ENCODE measurements at regions not wholly inside any gene's neighbourhood (a gene's known extent, or its start where the extent isn't known, plus 50 kb on each side); places are given as distances from the start of the nearest gene placed in this dataset.

DNA sequence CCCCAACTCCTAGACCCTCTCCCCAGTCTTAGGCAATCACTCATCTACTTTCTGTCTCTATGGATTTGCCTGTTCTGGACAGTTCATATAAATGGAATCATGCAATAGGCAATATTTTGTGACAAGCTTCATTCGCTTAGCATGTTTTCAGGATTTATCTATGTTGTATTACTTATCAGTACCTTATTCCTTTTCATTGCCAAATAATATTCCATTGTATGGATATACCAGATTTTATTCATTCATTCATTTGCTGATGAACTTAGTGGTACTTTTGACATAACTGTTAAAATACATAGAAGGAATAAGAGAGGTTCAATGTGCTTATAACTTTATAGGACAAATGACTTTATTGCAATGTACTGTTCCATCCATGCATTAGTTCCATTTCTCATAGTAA, 231.0 kb downstream of the SNX10 start:
- TF ChIP-seq TEAD4 (IDR thresholded peaks at IDR 0.05) (no peak), CREB1 (IDR thresholded peaks at IDR 0.05; ENCODE audit: low read depth) (no peak), EP300 (IDR thresholded peaks at IDR 0.05; ENCODE audit: borderline replicate concordance) (no peak)

Measured in Ishikawa (cell line).